ENCODE measurements at regions not wholly inside any gene's neighbourhood (a gene's known extent, or its start where the extent isn't known, plus 50 kb on each side); places are given as distances from the start of the nearest gene placed in this dataset.
A peak's percentile ranks its signal among the peaks of the same experiment; 100 is the strongest.

- Mint-ChIP-seq H3K9me3 (ENCODE audit: unreplicated experiment) (no peaks in the 10 kb centered on the region), H3K4me3 (ENCODE audit: unreplicated experiment) (no peak overlapping the region), H3K4me1 (ENCODE audit: low read depth, unreplicated experiment) (no peaks in the 10 kb centered on the region), H3K27me3 (ENCODE audit: low read depth, unreplicated experiment) (peaks cover 9% of the 10 kb centered on the region), H3K36me3 (ENCODE audit: low read depth, unreplicated experiment) (no peaks in the 10 kb centered on the region), H3K27ac (ENCODE audit: unreplicated experiment) (no peak overlapping the region)
- H3K9me3 ChIP-seq (ENCODE audit: insufficient read depth, low read depth, low read length), result no peaks in the 10 kb centered on the region
- no peak overlapping the region for H3K9ac ChIP-seq (ENCODE audit: low read length)
- H3K27me3 ChIP-seq (ENCODE audit: insufficient read depth, low read length), result no peaks in the 10 kb centered on the region
- DNase-seq (ENCODE audit: low read depth) (no peak), FAIRE-seq (no peak)
- no peaks in the 10 kb centered on the region for H4K20me1 ChIP-seq (ENCODE audit: insufficient read depth, low read length)
- no peak overlapping the region for H3K27ac ChIP-seq (ENCODE audit: low read depth, low read length)
- no peak overlapping the region for H2AFZ ChIP-seq (ENCODE audit: low read depth, low read length)
- no peaks in the 10 kb centered on the region for H3K79me2 ChIP-seq (ENCODE audit: insufficient read depth, low read length)
- TF ChIP-seq EZH2 (IDR thresholded peaks at IDR 0.05; ENCODE audit: insufficient read depth, low read length) (no peak), CTCF (IDR thresholded peaks at IDR 0.05; ENCODE audit: insufficient read depth, low read depth, low read length) (no peak)
- H3K4me3 ChIP-seq (ENCODE audit: insufficient read depth, low read depth, low read length), result no peak overlapping the region
- H3K4me2 ChIP-seq (ENCODE audit: low read length), result no peak overlapping the region
- H3K36me3 ChIP-seq (ENCODE audit: insufficient read depth, low read length), result no peaks in the 10 kb centered on the region
- H3K4me1 ChIP-seq (ENCODE audit: insufficient read depth, low read length), result peaks cover 4% of the 10 kb centered on the region
These were observed 104.9 kb upstream of the ABCC4 start for GRCh38 chr13:95406176-95406575.

GRCh38 chr13:95411428-95412040 is 110.3 kb upstream of the ABCC4 start:
- H3K9me3 ChIP-seq (ENCODE audit: insufficient read depth, low read depth, low read length), result no peaks in the 10 kb centered on the region
- no peak for FAIRE-seq
- H3K79me2 ChIP-seq (ENCODE audit: insufficient read depth, low read length), result no peaks in the 10 kb centered on the region
- no peak overlapping the region for H3K9ac ChIP-seq (ENCODE audit: low read length)
- no peak overlapping the region for H3K4me2 ChIP-seq (ENCODE audit: low read length)
- H3K4me3 ChIP-seq (ENCODE audit: insufficient read depth, low read depth, low read length), result no peak overlapping the region
- no peak overlapping the region for H3K4me3 Mint-ChIP-seq (ENCODE audit: unreplicated experiment)
- H3K9me3 Mint-ChIP-seq (ENCODE audit: unreplicated experiment), result no peaks in the 10 kb centered on the region
- no peaks in the 10 kb centered on the region for H4K20me1 ChIP-seq (ENCODE audit: insufficient read depth, low read length)
- peak; percentile 22 for DNase-seq (ENCODE audit: low read depth)
- no peaks in the 10 kb centered on the region for H3K27me3 Mint-ChIP-seq (ENCODE audit: low read depth, unreplicated experiment)
- no peaks in the 10 kb centered on the region for H3K36me3 Mint-ChIP-seq (ENCODE audit: low read depth, unreplicated experiment)
- H3K36me3 ChIP-seq (ENCODE audit: insufficient read depth, low read length), result no peaks in the 10 kb centered on the region
- no peak overlapping the region for H2AFZ ChIP-seq (ENCODE audit: low read depth, low read length)
- peaks cover 3% of the 10 kb centered on the region for H3K4me1 Mint-ChIP-seq (ENCODE audit: low read depth, unreplicated experiment)
- no peak for TF ChIP-seq CTCF (IDR thresholded peaks at IDR 0.05; ENCODE audit: insufficient read depth, low read depth, low read length)
- TF ChIP-seq EZH2 (IDR thresholded peaks at IDR 0.05; ENCODE audit: insufficient read depth, low read length), result no peak
- no peaks in the 10 kb centered on the region for H3K4me1 ChIP-seq (ENCODE audit: insufficient read depth, low read length)
- no peak overlapping the region for H3K27ac Mint-ChIP-seq (ENCODE audit: unreplicated experiment)
- no peaks in the 10 kb centered on the region for H3K27me3 ChIP-seq (ENCODE audit: insufficient read depth, low read length)
- no peak overlapping the region for H3K27ac ChIP-seq (ENCODE audit: low read depth, low read length)

GRCh38 chr13:95418946-95419345 is 117.7 kb upstream of the ABCC4 start:
- Histone ChIP-seq H3K9me3 (ENCODE audit: insufficient read depth, low read depth, low read length) (no peaks in the 10 kb centered on the region), H3K4me2 (ENCODE audit: low read length) (no peak overlapping the region), H2AFZ (ENCODE audit: low read depth, low read length) (no peak overlapping the region), H3K4me3 (ENCODE audit: insufficient read depth, low read depth, low read length) (no peak overlapping the region), H3K27ac (ENCODE audit: low read depth, low read length) (no peak overlapping the region), H3K9ac (ENCODE audit: low read length) (no peak overlapping the region), H3K36me3 (ENCODE audit: insufficient read depth, low read length) (no peaks in the 10 kb centered on the region), H4K20me1 (ENCODE audit: insufficient read depth, low read length) (no peaks in the 10 kb centered on the region), H3K79me2 (ENCODE audit: insufficient read depth, low read length) (no peaks in the 10 kb centered on the region), H3K27me3 (ENCODE audit: insufficient read depth, low read length) (no peaks in the 10 kb centered on the region), H3K4me1 (ENCODE audit: insufficient read depth, low read length) (no peaks in the 10 kb centered on the region)
- FAIRE-seq (no peak), DNase-seq (ENCODE audit: low read depth) (no peak)
- H3K27ac Mint-ChIP-seq (ENCODE audit: unreplicated experiment), result no peak overlapping the region
- H3K4me1 Mint-ChIP-seq (ENCODE audit: low read depth, unreplicated experiment), result no peaks in the 10 kb centered on the region
- no peak for TF ChIP-seq CTCF (IDR thresholded peaks at IDR 0.05; ENCODE audit: insufficient read depth, low read depth, low read length)
- no peak for TF ChIP-seq EZH2 (IDR thresholded peaks at IDR 0.05; ENCODE audit: insufficient read depth, low read length)
- H3K27me3 Mint-ChIP-seq (ENCODE audit: low read depth, unreplicated experiment), result peaks cover 1% of the 10 kb centered on the region
- no peak overlapping the region for H3K4me3 Mint-ChIP-seq (ENCODE audit: unreplicated experiment)
- no peaks in the 10 kb centered on the region for H3K36me3 Mint-ChIP-seq (ENCODE audit: low read depth, unreplicated experiment)
- H3K9me3 Mint-ChIP-seq (ENCODE audit: unreplicated experiment), result no peaks in the 10 kb centered on the region
